DMS153 treated with DMSO at 0.1 percent for 48 hours (cell line): ENCODE measurements at regions not wholly inside any gene's neighbourhood (a gene's known extent, or its start where the extent isn't known, plus 50 kb on each side); places are given as distances from the start of the nearest gene placed in this dataset.

Experiments used
- DNase-seq: peaks from one replicate; lab custom pipeline; 2025; ENCODE audit not compliant: unreplicated experiment; lab: John Stamatoyannopoulos, UW

GRCh38 chr20:57902473-57902872 lies 192.7 kb upstream of the PMEPA1 start:
- no peak for DNase-seq

GRCh38 chr20:57901526-57901925 lies 191.7 kb upstream of the PMEPA1 start:
- no peak for DNase-seq

- DNase-seq: no peak
Observed at GRCh38 chr20:57900226-57900905, 190.6 kb upstream of the PMEPA1 start.

GRCh38 chr20:57899554-57899953 lies 189.7 kb upstream of the PMEPA1 start:
- no peak for DNase-seq

- DNase-seq: no peak
Observed at GRCh38 chr20:57898332-57898731, 188.5 kb upstream of the PMEPA1 start.

- DNase-seq: no peak
Observed at GRCh38 chr20:57897891-57898290, 188.1 kb upstream of the PMEPA1 start.

GRCh38 chr20:57897156-57897874 lies 187.5 kb upstream of the PMEPA1 start:
- DNase-seq: no peak

- DNase-seq: no peak
Observed at GRCh38 chr20:57896563-57896962, 186.7 kb upstream of the PMEPA1 start.

GRCh38 chr20:57896017-57896416 lies 186.2 kb upstream of the PMEPA1 start:
- no peak for DNase-seq

GRCh38 chr20:57895161-57895855 lies 185.5 kb upstream of the PMEPA1 start:
- no peak for DNase-seq

GRCh38 chr20:57894522-57894921 lies 184.7 kb upstream of the PMEPA1 start:
- no peak for DNase-seq

GRCh38 chr20:57894096-57894495 lies 184.3 kb upstream of the PMEPA1 start:
- no peak for DNase-seq

- no peak for DNase-seq
Observed at GRCh38 chr20:57893366-57893999, 183.7 kb upstream of the PMEPA1 start.

GRCh38 chr20:57892471-57892870 lies 182.7 kb upstream of the PMEPA1 start:
- no peak for DNase-seq

- DNase-seq: no peak
Observed at GRCh38 chr20:57891014-57891413, 181.2 kb upstream of the PMEPA1 start.

- DNase-seq: no peak
Observed at GRCh38 chr20:57890202-57890800, 180.5 kb upstream of the PMEPA1 start.

GRCh38 chr20:57888591-57888990 lies 178.8 kb upstream of the PMEPA1 start:
- DNase-seq: no peak

GRCh38 chr20:57884956-57885355 lies 175.1 kb upstream of the PMEPA1 start:
- no peak for DNase-seq

GRCh38 chr20:57883761-57884160 lies 173.9 kb upstream of the PMEPA1 start:
- DNase-seq: no peak

- no peak for DNase-seq
Observed at GRCh38 chr20:57883224-57883623, 173.4 kb upstream of the PMEPA1 start.

GRCh38 chr20:57882451-57883161 lies 172.8 kb upstream of the PMEPA1 start:
- no peak for DNase-seq
